HG03342 (cell line): ENCODE measurements at regions not wholly inside any gene's neighbourhood (a gene's known extent, or its start where the extent isn't known, plus 50 kb on each side); places are given as distances from the start of the nearest gene placed in this dataset.

Experiments
- ATAC-seq: cut with Tn5 transposase; IDR thresholded peaks from one replicate; pipeline ENCODE4 v1.9.1; 2021; ENCODE audit warnings: mild to moderate bottlenecking, moderate library complexity; ENCODE audit not compliant: unreplicated experiment

DNA sequence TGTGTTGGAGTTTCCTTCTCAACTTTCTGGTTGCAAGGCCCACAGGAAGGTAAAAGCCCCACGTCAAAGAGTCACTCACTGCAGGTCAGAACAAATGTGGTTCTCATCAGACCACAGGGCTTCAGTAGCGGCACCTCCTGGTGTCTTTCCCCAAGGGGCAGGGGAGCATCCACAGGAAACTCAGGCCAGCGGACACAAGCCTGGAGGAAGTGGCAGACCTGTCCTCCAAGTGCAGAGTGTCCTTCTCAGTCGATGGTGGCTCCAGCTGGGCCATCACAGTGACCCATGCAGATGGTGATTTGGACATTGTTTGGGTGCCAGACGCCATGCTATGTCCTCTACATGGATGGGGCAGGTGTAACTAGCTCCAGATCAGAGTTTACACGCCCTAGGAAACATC lies 84.9 kb downstream of the ACKR3 start:
- no peak for ATAC-seq

DNA sequence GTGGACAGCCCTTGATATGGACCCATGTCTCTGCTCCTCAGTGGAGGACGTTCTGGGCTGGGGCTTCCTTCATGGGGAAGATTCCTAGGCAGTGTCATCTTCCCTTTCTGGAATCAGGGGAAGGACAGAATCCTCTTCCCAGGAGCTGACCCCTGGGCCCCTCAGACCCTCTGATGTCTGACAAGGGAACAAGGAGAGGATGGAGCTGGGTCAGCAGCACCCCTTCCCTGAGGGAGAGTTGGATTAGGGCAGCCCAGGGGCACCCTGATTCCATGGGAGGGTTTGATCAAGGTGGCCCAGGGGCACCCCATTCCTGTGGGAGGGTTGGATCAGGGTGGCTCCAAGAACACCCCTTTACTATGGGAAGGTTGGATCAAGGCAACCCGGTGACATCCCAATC lies 86.5 kb downstream of the ACKR3 start:
- no peak for ATAC-seq

DNA sequence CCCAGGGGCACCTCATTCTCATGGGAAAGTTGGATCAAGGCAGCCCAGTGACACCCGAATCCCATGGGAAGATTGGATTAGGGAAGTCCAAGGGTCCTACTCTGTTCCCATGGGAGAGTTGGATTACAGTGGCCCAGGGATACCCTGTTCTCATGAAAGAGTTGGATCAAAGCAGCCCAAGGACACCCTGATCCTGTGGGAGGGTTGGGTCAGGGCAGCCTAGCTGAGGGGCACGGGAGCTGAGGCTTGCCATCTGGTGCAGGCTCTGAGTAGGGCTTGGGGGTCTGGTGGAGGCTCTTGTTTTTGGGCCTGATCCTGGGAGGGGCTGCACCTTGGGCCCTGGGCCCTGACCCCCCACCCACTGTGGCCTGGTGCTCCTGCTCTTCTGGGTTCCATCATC lies 87.1 kb downstream of the ACKR3 start:
- ATAC-seq, result no peak

DNA sequence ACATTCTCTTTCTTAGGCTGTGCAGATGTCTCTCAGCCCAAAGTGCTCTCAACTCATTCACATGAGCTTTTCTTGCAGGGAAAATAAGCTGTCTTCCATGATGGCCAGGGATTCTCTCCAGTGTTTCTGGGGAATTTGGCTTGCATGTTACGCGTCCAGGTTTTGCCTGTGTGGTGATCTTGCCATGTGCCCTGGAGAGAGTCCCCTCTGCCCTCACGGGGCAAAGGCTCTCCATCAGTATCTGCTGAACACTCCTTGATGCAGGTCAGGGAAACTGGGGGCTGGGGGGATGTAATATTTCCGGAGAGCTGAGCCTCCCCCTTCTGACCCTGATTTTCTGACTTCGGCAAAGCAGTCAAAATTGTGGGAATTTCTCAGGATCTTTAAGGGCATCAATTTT lies 87.6 kb downstream of the ACKR3 start:
- ATAC-seq, result no peak

DNA sequence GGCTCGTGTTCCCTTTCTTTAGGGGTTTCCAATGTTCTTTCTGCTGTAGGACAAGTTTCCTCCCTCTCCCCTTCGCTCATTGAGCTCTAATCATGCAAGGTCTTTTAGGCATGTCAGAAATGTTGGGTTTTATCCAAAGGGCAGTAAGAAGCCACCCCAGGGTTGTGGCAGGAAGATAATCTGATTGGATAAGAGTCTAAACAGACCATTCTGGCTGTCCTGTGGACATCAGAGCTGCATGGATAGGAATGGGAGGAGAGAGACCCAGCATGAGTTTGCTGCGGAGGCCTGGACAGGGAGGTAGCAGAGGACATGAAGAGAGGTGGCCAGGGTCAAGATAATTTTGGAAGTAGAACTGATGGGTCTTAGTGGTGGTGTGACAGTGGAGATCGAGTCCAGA lies 88.2 kb downstream of the ACKR3 start:
- ATAC-seq, result no peak

DNA sequence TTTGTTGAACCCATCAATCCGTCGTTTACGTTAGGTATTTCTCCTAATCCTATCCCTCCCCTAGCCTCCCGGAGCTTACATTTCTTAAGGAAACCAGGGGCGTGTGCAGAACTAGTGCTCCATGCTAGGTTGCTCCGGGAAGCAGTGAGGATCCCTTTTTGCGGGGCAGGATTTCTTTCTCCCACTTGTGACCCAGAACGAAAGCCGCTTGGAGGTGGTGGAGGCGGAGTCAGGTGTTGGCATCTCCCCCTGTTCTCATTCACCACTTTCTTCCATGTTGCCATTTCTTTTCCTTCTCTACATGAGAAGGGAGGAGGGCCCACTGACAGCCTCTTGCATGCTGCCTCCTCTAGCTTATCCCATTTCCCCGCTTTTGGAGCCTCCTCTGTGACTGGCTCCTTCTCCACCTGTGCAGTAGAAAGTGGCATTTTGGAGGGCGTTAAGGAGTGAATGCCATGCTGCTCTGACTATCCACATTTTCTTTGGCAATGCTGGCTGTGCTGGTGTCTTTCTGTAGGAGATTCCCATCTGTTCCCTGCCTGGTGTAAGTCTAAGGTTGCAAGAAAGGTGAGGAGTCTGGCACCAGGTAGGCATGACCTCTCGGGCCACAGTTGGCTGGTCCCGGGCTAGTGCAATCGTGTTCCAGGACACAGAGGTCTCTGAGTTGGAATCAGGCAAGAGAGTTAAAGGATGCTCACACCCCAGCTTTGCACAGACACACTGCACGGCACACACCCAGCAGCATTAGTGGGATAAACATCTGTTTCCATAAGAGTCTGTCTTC lies 89.5 kb downstream of the ACKR3 start:
- no peak for ATAC-seq

DNA sequence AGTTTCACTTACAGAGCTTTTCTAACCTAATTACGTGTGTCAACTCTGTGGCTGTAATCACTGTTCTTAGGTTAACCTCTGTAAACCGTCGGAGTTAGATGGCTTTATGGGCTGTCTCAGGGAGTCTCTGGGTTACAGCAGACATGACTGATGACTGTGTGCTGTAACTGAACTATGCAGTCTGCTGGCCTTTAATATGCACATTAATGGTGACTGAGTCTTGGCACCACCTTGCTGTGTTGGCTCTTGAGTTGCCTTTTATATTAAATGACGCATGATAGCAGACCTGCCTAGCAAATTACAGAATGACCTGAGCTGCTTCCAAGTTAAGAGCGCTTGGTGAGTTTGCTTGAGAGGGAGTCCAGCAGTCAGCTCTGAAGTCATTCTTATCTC lies 90.1 kb downstream of the ACKR3 start:
- no peak for ATAC-seq

DNA sequence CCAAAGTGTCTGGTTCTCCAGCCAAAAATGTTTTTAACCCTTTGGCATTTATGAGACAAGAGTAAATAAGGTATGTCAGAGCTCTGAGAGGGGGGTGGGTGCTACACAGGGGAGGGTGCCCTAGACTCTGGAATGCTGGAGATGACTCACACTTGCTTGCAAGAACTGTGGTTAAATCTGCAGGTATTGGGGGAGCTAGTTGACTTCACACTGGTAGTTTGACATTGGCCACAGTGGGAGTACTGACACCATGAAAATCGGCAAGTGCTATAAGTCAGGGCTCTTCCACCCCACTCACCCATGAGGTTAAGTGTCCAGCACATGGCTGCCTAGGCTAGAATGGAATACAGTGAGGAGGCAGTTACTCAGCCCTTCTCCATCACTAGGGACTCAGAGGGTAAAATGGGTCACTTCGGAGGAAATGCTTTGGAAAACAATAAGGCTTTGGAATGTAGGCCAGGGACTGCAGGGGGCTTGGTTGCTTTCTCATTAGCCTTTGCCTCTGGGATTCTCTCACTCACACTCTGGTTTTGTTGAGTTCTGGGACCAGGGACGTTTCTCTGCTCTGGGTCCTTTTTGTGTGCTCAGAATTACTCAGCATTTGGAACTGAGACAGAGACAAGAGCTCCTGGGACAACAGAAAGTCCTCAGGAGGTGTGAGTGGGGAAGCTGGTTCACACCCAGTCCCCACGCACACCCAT lies 91.6 kb downstream of the ACKR3 start:
- ATAC-seq, result no peak

DNA sequence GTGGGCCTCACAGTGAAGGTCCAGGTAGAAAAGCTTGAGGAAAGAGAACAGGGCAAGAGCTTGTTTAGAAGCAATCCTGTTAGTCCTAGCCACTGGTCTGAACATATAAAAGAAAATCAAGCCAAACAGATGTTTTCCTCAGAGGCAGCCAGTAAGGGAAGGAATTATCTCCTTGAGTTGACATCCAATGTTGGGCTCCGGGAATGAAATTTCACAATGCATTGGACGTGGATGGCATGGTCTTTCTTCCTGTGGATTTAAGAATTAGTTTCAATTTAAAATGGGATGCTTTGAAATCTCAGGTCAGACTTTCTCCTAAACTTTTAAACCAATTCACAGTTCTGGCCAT lies 92.1 kb downstream of the ACKR3 start:
- ATAC-seq, result no peak

DNA sequence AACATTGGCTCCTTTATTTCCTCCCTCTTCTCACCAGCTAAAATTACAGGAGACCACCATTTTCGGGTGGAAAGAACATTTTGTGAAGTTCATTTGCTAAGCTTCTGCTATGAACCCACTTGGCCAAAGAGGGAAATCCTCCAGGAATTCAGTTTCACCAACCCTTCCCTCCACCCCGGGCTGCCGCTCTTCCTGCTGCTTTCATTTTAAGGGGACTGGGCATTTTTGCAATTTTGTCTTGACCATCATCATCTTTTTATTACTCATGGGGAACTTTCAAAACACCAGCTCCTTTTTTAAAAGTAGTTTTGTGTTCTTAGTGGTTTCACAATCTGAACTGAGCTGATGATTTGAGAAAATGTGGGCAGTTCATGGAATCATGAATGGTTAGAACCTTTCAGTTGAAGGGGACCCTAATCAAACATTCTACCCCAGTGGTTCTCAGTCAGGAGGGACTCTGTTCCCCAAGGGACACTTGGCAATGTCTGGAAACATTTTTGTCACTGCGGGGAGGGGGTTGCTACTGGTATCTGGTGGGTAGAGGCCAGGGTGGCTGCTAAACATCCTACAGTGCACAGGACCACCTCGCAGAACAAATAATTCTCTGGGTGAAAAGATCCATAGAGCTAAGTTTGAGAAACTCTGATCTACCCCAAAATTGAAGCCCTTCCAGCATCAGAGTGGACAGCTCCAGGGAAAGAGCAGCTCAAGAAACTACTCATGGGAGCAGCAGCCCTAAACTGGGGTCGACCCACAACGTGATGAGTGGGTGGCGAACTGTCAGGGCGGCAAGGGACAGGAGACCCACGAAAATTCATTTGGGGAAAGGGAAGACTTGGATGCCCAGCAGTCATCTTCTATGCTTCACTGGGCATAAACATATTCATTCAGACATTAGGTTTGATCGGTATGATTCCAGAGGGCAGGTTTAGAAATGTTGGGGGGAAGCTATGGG lies 92.9 kb downstream of the ACKR3 start:
- ATAC-seq, result no peak

DNA sequence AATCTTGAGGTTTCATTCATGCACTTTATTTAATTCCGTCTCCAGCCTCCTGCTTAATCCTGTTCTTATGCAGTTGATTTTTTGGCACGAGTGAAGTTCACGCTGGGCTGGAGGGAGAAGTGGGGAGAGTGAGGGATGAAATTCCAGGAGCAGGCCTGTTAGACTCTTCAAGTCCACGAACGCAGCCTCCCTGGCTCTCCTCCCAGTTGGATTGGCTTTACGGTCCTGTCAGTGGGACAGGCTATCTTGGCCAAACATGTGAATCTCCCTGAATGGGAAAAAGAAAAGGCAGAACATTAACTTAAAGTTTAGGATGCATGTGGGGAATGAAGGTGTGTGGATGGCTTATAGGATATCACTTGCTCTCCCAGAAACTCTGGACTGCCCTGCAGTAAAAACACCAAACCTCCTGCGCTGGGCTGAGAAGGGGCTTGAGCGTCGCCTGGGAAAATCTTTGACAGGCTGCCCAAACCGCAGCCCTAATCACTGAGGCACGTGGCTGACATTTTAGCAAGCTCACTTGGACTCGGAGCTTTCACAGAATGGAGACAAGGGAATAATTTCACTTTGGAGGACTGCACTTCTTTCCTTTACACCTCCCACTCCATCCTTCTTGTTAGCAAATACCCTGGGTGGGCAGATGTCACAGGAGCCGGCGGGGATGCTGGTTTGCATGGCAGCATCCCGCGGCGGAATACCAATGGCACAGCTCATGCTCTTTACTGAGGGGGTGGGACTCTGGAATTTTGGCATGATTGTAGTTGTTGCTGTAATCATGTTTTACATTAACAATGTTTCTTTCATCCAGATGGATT lies 93.9 kb downstream of the ACKR3 start:
- no peak for ATAC-seq

DNA sequence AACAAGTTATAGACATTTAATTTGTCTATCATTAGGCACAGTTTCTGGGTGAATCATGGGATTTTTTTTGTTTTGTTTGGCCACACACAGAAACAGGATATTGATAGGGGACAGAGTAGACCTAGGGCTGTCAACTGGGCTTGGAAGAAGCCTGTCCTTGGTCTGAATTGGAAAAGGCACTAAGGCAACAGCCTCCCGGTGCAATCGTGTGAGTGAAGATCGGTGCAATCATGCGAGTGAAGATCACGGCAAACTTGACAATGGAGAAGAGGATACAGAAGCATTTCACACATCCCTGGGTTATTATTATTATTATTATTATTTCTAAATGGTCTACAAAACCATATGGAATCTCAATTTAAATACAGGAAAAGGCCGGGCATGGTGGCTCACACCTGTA lies 94.5 kb downstream of the ACKR3 start:
- no peak for ATAC-seq

DNA sequence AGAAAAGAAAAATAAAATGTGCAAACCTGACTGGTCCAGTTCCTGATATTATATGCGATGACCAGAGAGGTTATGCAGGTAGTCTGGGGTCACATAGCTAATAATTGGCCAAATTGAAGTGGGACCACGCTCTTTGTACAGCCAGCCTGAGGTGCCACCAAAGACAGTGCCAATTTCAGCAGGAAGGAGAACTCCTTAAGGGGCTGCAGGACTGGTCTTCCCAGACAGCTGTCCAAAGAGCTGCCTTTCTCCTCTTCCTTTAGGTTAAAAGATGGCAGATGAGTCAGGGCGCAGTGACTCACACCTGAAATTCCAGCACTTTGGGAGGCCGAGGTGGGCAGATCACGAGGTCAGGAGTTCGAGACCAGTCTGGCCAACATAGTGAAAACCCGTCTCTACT lies 95.5 kb downstream of the ACKR3 start:
- no peak for ATAC-seq

DNA sequence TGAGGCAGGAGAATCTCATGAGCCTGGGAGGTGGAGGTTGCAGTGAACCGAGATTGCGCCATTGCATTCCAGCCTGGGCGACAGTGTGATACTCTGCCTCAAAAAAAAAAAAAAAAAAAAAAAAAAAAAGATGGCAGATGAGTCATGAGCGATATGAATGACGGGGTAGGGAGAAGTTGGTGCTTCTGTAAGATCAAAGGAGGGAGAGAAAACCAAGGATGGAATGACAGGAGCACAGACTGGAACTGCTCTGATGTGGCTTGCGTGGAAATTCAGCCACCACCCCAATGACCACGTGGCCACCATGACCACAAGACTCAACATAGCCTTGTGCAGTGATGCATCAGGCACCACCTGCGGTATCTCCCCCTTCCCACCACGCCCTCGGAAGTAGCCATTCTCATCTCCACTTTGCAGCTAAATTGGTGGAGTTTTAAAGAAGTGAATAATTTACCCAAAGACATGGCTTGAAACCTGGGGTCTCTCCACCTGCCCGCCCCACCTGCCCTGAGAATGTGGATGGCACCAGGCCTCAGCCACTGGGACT lies 96.0 kb downstream of the ACKR3 start:
- no peak for ATAC-seq

DNA sequence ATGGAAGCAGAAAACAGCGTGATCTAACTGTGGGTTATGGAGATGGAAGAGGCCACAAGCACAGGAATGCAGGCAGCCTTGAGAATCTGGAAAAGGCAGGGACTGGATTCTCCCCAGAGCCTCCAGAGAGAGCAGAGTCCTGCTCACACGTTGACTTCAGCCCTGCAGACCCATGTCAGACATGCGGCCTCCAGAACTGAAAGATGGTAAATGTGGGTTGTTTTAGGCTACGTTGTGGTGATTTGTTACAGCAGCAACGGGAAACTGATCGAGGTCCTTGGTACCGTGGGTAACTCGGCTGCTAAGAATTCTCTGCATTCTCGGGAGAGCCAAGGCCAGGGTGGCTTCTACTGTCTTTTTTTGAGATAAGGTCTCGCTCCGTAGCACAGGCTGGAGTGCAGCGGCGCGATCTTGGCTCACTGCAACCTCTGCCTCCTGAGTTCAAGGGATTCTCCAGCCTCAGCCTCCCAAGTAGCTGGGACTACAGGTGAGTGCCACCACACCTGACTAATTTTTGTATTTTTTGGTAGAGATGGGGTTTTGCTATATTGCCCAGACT lies 97.1 kb downstream of the ACKR3 start:
- no peak for ATAC-seq

DNA sequence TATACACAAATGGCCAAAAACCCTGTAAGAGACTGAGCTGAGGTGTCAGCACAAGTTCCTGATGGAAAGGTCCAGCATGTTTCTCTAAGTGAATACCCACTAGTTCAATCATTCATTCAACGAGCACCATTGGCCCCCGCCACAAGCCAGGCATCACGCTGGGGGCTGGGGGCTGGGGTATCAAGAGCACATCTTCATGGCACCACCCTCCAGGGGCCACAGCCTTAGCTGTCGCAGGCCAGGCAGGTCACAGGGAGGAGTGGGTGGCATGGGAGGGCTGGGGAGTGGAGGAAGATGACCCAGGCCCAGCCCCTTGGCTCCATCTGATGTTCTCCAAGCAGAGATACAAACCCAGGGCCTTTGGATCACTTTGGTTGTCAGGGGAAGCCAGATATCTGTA lies 97.9 kb downstream of the ACKR3 start:
- no peak for ATAC-seq

DNA sequence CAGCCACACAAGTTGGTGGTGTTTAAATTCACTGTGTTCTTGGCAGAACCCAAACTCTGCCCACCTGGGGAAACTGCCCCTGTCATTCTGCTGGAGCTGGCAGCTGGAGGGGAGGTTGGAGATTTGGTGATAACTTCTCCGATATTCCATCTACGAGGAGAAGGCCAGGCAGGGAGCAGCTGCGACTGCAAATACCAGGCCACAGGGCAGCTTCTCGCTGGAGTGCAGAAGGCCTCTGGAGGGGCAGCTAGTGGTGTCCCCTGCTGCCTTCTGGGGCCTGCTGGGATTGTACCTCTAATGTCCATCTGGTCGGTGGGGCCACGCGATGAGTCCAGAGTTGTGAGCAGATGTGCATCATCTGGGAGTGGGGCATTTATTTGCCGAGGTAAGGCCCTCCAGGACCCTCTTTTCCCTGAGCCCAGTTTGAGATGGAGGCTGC lies 98.9 kb downstream of the ACKR3 start:
- ATAC-seq, result no peak

DNA sequence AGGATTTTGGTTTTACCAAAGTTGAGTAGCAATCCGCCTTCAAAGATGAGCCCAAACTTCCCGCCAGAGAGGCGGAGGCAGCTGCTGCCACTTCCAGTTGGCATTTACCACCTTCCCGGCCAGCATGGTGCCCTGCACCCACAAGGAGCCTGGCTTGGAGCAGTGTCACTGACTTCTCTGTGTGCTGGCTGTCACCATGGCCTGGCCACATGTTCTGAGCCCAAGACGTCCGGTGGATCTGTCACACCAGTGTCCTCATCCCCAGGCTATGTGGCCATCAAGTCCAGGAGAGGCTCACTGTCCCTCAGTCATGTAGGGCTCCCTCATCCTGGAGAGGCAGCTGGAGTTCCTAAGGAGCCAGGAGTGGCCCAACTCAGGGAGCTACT lies 100.6 kb downstream of the ACKR3 start:
- no peak for ATAC-seq

DNA sequence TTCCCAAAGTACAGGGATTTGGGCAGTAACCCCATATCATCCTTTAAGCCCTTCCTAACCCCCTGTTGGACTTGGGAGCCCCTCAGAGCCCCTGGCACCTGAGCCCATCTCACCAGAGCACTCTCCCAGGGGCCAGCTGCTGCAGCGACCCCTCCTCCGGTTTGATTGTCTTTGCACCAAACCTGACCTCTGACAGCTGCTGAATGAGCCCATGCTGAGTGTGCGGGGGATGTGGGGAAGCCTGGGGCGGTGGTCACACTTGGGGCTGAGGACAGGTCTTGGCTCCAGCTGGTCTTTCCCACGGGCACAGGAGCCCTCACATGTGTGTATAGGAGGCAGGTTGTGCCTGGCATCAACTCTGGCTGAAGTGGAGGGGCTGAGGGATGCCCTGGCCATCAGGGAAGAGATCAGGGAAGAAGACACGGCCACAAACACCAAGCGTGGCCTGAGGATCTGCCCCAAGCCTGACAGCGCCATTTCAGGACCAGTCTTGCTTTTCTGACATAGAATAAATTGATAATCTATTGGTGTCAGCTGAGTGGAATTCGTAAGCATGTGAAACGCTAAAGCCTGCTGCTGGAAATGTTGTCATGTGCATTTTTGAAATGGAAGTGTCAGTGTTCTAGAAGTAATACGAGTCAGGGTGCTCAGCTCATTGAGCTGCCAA lies 102.4 kb downstream of the ACKR3 start:
- ATAC-seq, result no peak

DNA sequence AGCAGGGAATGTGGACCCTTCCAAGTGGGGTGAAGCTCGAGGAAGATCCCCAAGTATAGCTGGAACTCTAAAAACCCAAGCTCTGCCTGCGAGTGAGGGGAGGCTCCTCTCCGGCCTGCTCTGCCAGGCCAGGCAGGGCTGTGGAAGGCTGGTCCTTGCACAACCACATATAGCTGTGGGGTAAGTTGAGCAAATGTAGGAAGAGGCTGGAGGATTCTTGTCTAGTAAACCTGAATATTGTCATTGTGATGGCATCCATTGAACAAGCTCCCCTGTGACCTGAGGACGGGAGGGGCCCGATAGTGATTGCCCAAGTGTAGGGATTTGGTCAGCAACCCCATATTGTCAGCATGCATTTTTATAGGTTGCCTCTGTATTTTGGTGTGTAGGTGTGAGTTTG lies 103.0 kb downstream of the ACKR3 start:
- no peak for ATAC-seq
